ENCODE measurements at regions not wholly inside any gene's neighbourhood (a gene's known extent, or its start where the extent isn't known, plus 50 kb on each side); places are given as distances from the start of the nearest gene placed in this dataset.

DNA sequence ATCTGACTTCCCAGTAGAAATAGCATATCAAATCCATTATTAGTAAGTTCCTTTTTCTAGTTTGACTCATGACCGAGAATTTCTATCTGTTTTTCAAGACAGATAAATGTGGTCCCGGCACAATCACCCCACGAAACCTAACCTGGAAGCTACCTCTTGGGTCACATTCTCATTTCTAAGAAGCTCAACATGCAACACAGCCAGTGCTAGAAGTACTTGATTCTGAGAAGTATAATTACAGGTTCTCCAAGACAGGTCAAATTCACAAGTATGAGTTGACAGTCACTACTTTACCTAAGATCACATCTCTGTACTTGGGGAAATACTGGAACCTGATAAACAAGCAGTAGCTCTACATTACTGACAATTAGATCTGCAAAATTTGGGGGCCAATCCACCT, 54.0 kb upstream of the PLAC1 start:
- no peak overlapping the region for H3K4me3 ChIP-seq (ENCODE audit: low read depth in 2 of 2, low read length in 2 of 2)
- DNase-seq (ENCODE audit: low read depth, low spot score) (no peak), ATAC-seq (no peak)
- no peaks in the 10 kb centered on the region for H3K9me3 ChIP-seq (ENCODE audit: control insufficient read depth, insufficient read depth, low read depth, low read length)
- ChIA-PET POLR2A (no interaction called here), CTCF (no interaction called here)
- TF ChIP-seq, protein P1, sequence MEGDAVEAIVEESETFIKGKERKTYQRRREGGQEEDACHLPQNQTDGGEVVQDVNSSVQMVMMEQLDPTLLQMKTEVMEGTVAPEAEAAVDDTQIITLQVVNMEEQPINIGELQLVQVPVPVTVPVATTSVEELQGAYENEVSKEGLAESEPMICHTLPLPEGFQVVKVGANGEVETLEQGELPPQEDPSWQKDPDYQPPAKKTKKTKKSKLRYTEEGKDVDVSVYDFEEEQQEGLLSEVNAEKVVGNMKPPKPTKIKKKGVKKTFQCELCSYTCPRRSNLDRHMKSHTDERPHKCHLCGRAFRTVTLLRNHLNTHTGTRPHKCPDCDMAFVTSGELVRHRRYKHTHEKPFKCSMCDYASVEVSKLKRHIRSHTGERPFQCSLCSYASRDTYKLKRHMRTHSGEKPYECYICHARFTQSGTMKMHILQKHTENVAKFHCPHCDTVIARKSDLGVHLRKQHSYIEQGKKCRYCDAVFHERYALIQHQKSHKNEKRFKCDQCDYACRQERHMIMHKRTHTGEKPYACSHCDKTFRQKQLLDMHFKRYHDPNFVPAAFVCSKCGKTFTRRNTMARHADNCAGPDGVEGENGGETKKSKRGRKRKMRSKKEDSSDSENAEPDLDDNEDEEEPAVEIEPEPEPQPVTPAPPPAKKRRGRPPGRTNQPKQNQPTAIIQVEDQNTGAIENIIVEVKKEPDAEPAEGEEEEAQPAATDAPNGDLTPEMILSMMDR (IDR thresholded peaks at IDR 0.05), result no peak
- TF ChIP-seq TCF7L2 (IDR thresholded peaks at IDR 0.05; ENCODE audit: low read depth, low read length) (no peak), POLR2AphosphoS5 (IDR thresholded peaks at IDR 0.05; ENCODE audit: low read depth, low read length) (no peak), SIN3A (IDR thresholded peaks at IDR 0.05; ENCODE audit: borderline replicate concordance, insufficient read depth, low read depth, low read length) (no peak)
- TF ChIP-seq, protein P2, sequence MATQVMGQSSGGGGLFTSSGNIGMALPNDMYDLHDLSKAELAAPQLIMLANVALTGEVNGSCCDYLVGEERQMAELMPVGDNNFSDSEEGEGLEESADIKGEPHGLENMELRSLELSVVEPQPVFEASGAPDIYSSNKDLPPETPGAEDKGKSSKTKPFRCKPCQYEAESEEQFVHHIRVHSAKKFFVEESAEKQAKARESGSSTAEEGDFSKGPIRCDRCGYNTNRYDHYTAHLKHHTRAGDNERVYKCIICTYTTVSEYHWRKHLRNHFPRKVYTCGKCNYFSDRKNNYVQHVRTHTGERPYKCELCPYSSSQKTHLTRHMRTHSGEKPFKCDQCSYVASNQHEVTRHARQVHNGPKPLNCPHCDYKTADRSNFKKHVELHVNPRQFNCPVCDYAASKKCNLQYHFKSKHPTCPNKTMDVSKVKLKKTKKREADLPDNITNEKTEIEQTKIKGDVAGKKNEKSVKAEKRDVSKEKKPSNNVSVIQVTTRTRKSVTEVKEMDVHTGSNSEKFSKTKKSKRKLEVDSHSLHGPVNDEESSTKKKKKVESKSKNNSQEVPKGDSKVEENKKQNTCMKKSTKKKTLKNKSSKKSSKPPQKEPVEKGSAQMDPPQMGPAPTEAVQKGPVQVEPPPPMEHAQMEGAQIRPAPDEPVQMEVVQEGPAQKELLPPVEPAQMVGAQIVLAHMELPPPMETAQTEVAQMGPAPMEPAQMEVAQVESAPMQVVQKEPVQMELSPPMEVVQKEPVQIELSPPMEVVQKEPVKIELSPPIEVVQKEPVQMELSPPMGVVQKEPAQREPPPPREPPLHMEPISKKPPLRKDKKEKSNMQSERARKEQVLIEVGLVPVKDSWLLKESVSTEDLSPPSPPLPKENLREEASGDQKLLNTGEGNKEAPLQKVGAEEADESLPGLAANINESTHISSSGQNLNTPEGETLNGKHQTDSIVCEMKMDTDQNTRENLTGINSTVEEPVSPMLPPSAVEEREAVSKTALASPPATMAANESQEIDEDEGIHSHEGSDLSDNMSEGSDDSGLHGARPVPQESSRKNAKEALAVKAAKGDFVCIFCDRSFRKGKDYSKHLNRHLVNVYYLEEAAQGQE (IDR thresholded peaks at IDR 0.05; ENCODE audit: insufficient read depth in 1 of 2, low read depth in 2 of 2, low read length in 1 of 2), result no peak
- intact Hi-C loops (cut with micrococcal nuclease; ENCODE audit: unreplicated experiment), result no loop called here
- in situ Hi-C loops (cut with HindIII; ENCODE audit: low pct_unique_long_range_greater_than_20kb, low sequenced_read_pairs), result no loop called here
- no peak overlapping the region for H3K27ac ChIP-seq (ENCODE audit: low read length)
- H3K27me3 ChIP-seq (ENCODE audit: control insufficient read depth, insufficient read depth, low read length), result no peaks in the 10 kb centered on the region
- H3K36me3 ChIP-seq (ENCODE audit: control insufficient read depth, insufficient read depth, low read length), result no peaks in the 10 kb centered on the region
- no TSS peak for BruUV-seq (replicated peaks)
- peaks cover 2% of the 10 kb centered on the region; the same call in 1 of the 2 replicates for H3K4me1 ChIP-seq (ENCODE audit: control insufficient read depth, insufficient read depth, low read length)

DNA sequence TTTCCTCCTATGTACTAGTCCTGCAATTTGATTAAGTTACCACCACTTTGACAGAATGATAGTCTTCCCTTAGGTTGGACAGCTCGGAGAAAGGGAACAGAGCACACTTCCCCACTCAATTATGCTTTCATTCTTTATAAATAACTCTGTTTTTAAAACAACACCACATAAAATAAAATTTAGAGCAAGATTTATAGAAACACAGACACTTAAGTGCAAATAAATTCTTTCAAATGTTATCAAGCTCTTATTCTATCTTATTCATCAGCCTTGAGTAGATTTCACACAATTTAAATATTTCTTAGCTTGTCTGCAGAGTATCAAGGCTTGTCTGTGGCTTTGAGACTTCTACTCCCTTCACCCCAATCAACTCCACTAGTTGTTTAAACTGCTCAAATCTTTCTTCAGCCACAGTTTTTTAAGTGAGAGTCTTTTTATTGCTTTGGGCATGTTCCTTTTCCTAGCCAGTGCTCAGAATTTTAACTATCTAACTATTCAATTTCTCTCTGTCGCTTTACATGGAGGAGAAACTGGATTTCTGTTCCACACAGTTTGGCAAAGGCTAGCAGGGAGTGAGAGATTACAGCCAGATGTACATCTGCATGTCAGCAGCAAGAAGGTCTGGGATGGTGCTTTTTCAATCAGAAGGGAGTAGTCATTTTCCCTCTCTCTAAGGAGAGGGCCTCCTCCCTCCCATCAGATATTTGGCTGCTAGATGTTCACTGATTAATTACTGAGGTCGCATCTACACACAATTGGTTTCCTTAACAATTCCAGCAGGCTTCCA, 53.1 kb upstream of the PLAC1 start:
- Histone ChIP-seq H3K4me3 (ENCODE audit: low read depth in 2 of 2, low read length in 2 of 2) (no peak overlapping the region), H3K36me3 (ENCODE audit: control insufficient read depth, insufficient read depth, low read length) (no peaks in the 10 kb centered on the region), H3K9me3 (ENCODE audit: control insufficient read depth, insufficient read depth, low read depth, low read length) (no peaks in the 10 kb centered on the region), H3K4me1 (ENCODE audit: control insufficient read depth, insufficient read depth, low read length) (no peaks in the 10 kb centered on the region), H3K27ac (ENCODE audit: low read length) (no peak overlapping the region), H3K27me3 (ENCODE audit: control insufficient read depth, insufficient read depth, low read length) (no peaks in the 10 kb centered on the region)
- ATAC-seq (no peak), DNase-seq (ENCODE audit: low read depth, low spot score) (no peak)
- POLR2A ChIA-PET, result no interaction called here
- CTCF ChIA-PET, result no interaction called here
- intact Hi-C loops (cut with micrococcal nuclease; ENCODE audit: unreplicated experiment), result no loop called here
- in situ Hi-C loops (cut with HindIII; ENCODE audit: low pct_unique_long_range_greater_than_20kb, low sequenced_read_pairs), result no loop called here
- BruUV-seq (replicated peaks), result no TSS peak
- no peak for TF ChIP-seq SIN3A (IDR thresholded peaks at IDR 0.05; ENCODE audit: borderline replicate concordance, insufficient read depth, low read depth, low read length)
- TF ChIP-seq TCF7L2 (IDR thresholded peaks at IDR 0.05; ENCODE audit: low read depth, low read length), result no peak
- TF ChIP-seq, protein P1 (IDR thresholded peaks at IDR 0.05), result no peak
- TF ChIP-seq, protein P2 (IDR thresholded peaks at IDR 0.05; ENCODE audit: insufficient read depth in 1 of 2, low read depth in 2 of 2, low read length in 1 of 2), result no peak
- TF ChIP-seq POLR2AphosphoS5 (IDR thresholded peaks at IDR 0.05; ENCODE audit: low read depth, low read length), result no peak

Measured in Panc1 (cell line).